MCF 10A (cell line): ENCODE measurements at regions not wholly inside any gene's neighbourhood (a gene's known extent, or its start where the extent isn't known, plus 50 kb on each side); places are given as distances from the start of the nearest gene placed in this dataset.

ENCODE experiments used
- BruUV-seq: library from RNA; stranded (reverse); fragments of 400-500 nt; replicated peaks from 2 replicates; lab custom pipeline; 2021; lab: Mats Ljungman, UMichigan
- CTCF ChIA-PET: fragments of 300-600 bp; sonication (Branson Sonifier 250); formaldehyde crosslinking; extraction: SDS; loops from one replicate; lab custom pipeline; 2021; ENCODE audit warnings: antibody characterized with exemption, inconsistent platforms; lab: Yijun Ruan, JAX
- POLR2A ChIA-PET: fragments of 300-600, 350-650 bp; sonication (Branson Sonifier 250); formaldehyde crosslinking; extraction: SDS; loops from one replicate; lab custom pipeline; 2020; ENCODE audit warnings: antibody characterized with exemption, inconsistent platforms; lab: Yijun Ruan, JAX
- DNase-seq: peaks from one replicate; pipeline ENCODE4 v3.0.0-alpha.2; 2018; ENCODE audit not compliant: unreplicated experiment
- H3K27ac Mint-ChIP-seq: one replicate; pipeline ENCODE4 v1.8.0; 2022; ENCODE audit warnings: mild to moderate bottlenecking, low read depth, mixed read lengths; ENCODE audit not compliant: unreplicated experiment
- H3K27me3 Mint-ChIP-seq: one replicate; pipeline ENCODE4 v1.8.0; 2022; ENCODE audit warnings: mixed read lengths; ENCODE audit not compliant: insufficient read depth, unreplicated experiment
- H3K36me3 Mint-ChIP-seq: one replicate; pipeline ENCODE4 v1.8.0; 2022; ENCODE audit warnings: mild to moderate bottlenecking, moderate library complexity, mixed read lengths; ENCODE audit not compliant: insufficient read depth, unreplicated experiment
- H3K4me1 Mint-ChIP-seq: one replicate; pipeline ENCODE4 v1.8.0; 2022; ENCODE audit warnings: mixed read lengths; ENCODE audit not compliant: insufficient read depth, unreplicated experiment
- H3K4me3 Mint-ChIP-seq: one replicate; pipeline ENCODE4 v1.8.0; 2022; ENCODE audit warnings: mild to moderate bottlenecking, moderate library complexity, mixed read lengths; ENCODE audit not compliant: unreplicated experiment
- H3K9me3 Mint-ChIP-seq: one replicate; pipeline ENCODE4 v1.8.0; 2022; ENCODE audit warnings: mixed read lengths; ENCODE audit not compliant: unreplicated experiment
- intact Hi-C: fragments of 100-400 bp; cut with micrococcal nuclease; formaldehyde crosslinking; loops from 2 replicates; pipeline ENCODE4 v1.14.1; 2022
- TF ChIP-seq, protein P1 (sequence below): fragments of 200-600 bp; IDR thresholded peaks from one replicate; pipeline ENCODE4 v1.8.0; 2022; ENCODE audit warnings: antibody characterized with exemption, mild to moderate bottlenecking; ENCODE audit not compliant: unreplicated experiment

DNA sequence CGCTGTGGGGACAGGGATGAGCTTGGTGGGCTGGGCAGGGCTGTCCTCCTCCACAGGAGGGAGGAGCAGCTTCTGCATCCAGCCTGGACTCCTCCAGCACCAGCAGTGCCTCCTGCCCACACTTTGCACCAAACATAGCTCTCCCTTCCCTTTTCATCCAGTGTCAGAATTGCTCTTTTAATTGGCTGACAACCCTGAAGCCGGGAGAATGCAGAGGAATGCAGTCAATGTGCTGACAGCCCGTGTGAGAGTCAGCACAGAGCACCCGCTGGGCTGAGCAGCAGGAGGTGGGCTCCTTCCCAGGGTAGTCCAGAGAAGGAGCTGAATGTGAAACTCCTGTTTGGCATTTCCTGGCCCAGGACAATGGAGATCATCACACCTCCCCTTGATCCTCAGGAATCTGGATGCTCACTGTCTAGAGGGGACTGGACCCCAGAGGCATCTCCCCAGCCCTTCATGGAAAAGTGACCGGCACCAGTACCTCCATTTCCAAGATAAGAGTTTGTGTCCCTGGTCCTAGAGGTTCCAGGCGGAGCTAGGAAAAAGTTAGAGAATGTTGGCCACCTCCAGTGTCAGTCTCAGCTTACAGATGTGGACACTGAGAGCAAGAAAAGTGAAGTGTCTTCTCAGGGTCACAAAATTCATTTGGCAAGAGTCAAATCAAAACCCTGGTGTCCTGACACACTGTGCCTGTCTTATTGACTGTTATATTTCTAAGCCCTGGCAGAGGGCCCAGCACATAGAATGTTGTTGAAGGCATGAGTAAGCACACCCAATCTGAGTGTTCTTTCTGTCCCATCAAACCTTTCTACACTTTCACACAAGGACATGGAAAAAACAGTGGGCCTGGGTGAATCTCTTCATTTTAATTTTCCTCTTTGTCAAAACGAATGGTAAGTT, 202.1 kb downstream of the SNX18 start:
- DNase-seq = peak; percentile 76
- ChIA-PET POLR2A (interaction anchor here (0.6 to 1.0 kb wide), 3 partner anchors 11 to 50 kb away, joined by 3 read pairs; no protein-coding TSS in a partner anchor), CTCF (interaction anchor here (0.6 kb wide), 2 partner anchors 17 to 109 kb away, joined by 3 read pairs; no protein-coding TSS in a partner anchor)
- peaks cover 12% of the 10 kb centered on the region for H3K4me1 Mint-ChIP-seq
- peaks cover 11% of the 10 kb centered on the region for H3K9me3 Mint-ChIP-seq
- H3K27ac Mint-ChIP-seq = no peak overlapping the region
- H3K27me3 Mint-ChIP-seq = no peaks in the 10 kb centered on the region
- TF ChIP-seq, protein P1, sequence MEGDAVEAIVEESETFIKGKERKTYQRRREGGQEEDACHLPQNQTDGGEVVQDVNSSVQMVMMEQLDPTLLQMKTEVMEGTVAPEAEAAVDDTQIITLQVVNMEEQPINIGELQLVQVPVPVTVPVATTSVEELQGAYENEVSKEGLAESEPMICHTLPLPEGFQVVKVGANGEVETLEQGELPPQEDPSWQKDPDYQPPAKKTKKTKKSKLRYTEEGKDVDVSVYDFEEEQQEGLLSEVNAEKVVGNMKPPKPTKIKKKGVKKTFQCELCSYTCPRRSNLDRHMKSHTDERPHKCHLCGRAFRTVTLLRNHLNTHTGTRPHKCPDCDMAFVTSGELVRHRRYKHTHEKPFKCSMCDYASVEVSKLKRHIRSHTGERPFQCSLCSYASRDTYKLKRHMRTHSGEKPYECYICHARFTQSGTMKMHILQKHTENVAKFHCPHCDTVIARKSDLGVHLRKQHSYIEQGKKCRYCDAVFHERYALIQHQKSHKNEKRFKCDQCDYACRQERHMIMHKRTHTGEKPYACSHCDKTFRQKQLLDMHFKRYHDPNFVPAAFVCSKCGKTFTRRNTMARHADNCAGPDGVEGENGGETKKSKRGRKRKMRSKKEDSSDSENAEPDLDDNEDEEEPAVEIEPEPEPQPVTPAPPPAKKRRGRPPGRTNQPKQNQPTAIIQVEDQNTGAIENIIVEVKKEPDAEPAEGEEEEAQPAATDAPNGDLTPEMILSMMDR = no peak
- BruUV-seq = no TSS peak
- H3K4me3 Mint-ChIP-seq = no peak overlapping the region
- no peaks in the 10 kb centered on the region for H3K36me3 Mint-ChIP-seq
- intact Hi-C loops = no loop called here

DNA sequence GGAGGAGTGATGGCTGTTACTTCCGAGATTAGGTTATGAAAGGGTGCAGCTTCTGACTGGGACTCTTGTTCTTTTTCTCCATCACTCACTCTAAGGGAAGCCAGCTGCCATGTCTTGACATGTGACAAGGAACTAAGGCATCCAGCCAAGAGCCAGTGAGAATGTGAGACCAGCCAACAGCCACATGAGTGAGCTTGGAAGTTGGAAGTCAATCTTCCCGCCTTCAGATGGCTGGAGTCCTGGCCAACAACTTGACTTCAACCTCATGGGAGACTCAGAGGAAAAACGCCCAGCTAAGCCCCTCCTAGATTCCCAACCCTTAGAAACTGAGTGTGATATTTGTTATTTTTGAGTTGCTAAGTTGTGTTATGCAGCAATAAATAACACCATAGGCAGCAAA, 201.1 kb downstream of the SNX18 start:
- DNase-seq = no peak

DNA sequence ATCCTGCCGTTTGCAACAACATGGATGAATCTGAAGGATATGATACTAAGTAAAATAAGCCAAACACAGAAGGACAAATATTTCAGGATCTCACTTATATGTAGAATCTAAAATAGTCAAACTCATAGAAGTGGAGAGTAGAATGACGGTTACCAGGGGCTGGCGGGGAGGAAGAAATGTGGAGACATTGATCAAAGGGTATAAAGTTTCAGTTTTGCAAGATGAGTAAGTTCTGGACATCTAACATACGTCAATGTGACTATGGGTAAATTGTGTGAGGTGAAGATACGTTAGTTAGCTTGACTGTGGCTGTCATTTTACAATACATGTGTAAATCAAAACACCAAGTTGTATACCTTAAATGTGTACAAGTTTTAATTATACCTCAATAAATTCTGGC, 200.3 kb downstream of the SNX18 start:
- no TSS peak for BruUV-seq
- H3K9me3 Mint-ChIP-seq = peaks cover 14% of the 10 kb centered on the region
- H3K36me3 Mint-ChIP-seq = no peaks in the 10 kb centered on the region
- no peaks in the 10 kb centered on the region for H3K27me3 Mint-ChIP-seq
- no peak overlapping the region for H3K4me3 Mint-ChIP-seq
- no peak for DNase-seq
- TF ChIP-seq, protein P1 = no peak
- ChIA-PET CTCF (interaction anchor here (1.4 kb wide), 1 partner anchor 200 kb away, joined by 3 read pairs; the partner anchor contains the start of gene SNX18), POLR2A (interaction anchor here (1.3 kb wide), 1 partner anchor 25 kb away, joined by 3 read pairs; no protein-coding TSS in a partner anchor)
- H3K27ac Mint-ChIP-seq = no peak overlapping the region
- intact Hi-C loops = no loop called here
- H3K4me1 Mint-ChIP-seq = peaks cover 8% of the 10 kb centered on the region

More for the DNA sequence above, 201.1 kb downstream of the SNX18 start:
- no peaks in the 10 kb centered on the region for H3K36me3 Mint-ChIP-seq
- no peak overlapping the region for H3K27ac Mint-ChIP-seq
- TF ChIP-seq, protein P1 = no peak
- BruUV-seq = no TSS peak
- H3K4me3 Mint-ChIP-seq = no peak overlapping the region
- intact Hi-C loops = no loop called here
- no peaks in the 10 kb centered on the region for H3K27me3 Mint-ChIP-seq
- POLR2A ChIA-PET = interaction anchor here (1.3 kb wide), 1 partner anchor 24 kb away, joined by 3 read pairs; no protein-coding TSS in a partner anchor
- H3K4me1 Mint-ChIP-seq = peaks cover 12% of the 10 kb centered on the region
- H3K9me3 Mint-ChIP-seq = peaks cover 14% of the 10 kb centered on the region
- CTCF ChIA-PET = no interaction called here

DNA sequence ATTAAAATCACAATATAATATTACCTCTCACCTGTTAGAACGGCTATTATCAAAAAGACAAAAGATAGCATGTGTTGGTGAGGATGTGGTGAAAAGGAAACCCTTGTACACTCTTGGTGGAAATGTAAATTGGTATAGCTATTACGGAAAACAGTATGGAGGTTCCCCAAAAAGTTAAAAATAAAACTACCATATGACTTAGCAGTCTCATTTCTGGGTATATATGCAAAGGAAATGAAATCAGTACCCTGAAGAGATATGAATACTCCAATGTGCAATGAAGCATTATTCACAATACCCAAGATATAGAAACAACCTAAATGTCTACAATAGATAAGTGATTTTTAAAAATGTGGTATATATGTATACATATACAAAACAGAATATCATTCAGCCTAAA, 199.9 kb downstream of the SNX18 start:
- no peaks in the 10 kb centered on the region for H3K27me3 Mint-ChIP-seq
- BruUV-seq = no TSS peak
- POLR2A ChIA-PET = interaction anchor here (1.3 kb wide), 1 partner anchor 25 kb away, joined by 3 read pairs; no protein-coding TSS in a partner anchor

More for the DNA sequence above, 199.9 kb downstream of the SNX18 start:
- TF ChIP-seq, protein P1 = no peak
- Mint-ChIP-seq H3K27ac (no peak overlapping the region), H3K9me3 (peaks cover 14% of the 10 kb centered on the region), H3K4me3 (no peak overlapping the region), H3K36me3 (no peaks in the 10 kb centered on the region), H3K4me1 (peaks cover 6% of the 10 kb centered on the region)
- CTCF ChIA-PET = interaction anchor here (1.4 kb wide), 1 partner anchor 200 kb away, joined by 3 read pairs; the partner anchor contains the start of gene SNX18
- intact Hi-C loops = no loop called here
- DNase-seq = no peak
